MG63 (cell line): ENCODE measurements at regions not wholly inside any gene's neighbourhood (a gene's known extent, or its start where the extent isn't known, plus 50 kb on each side); places are given as distances from the start of the nearest gene placed in this dataset.

ENCODE experiments used
- DNase-seq: peaks from one replicate; pipeline ENCODE4 v3.0.0-alpha.2; 2020
- H3K27me3 ChIP-seq: fragments of 250-450 bp; sonication (Bioruptor Pico); 2 replicates; pipeline ENCODE4 v1.5.1; 2020; ENCODE audit warnings: mild to moderate bottlenecking, moderate library complexity
- H3K36me3 ChIP-seq: fragments of 250-450 bp; sonication (Bioruptor Pico); 2 replicates; pipeline ENCODE4 v1.5.1; 2020; ENCODE audit warnings: mild to moderate bottlenecking, moderate library complexity
- H3K4me3 ChIP-seq: fragments of 250-450 bp; sonication (Bioruptor Pico); 2 replicates; pipeline ENCODE4 v1.5.1; 2020; ENCODE audit warnings: mild to moderate bottlenecking, moderate library complexity
- H3K9me3 ChIP-seq: fragments of 250-450 bp; sonication (Bioruptor Pico); 2 replicates; pipeline ENCODE4 v1.5.1; 2020; ENCODE audit warnings: mild to moderate bottlenecking, moderate library complexity

- Histone ChIP-seq H3K36me3 (no peaks in the 10 kb centered on the region), H3K27me3 (no peaks in the 10 kb centered on the region), H3K4me3 (no peak overlapping the region), H3K9me3 (no peaks in the 10 kb centered on the region)
- DNase-seq: no peak
Observed at GRCh38 chr5:168165221-168165914, 126.1 kb upstream of the WWC1 start.

GRCh38 chr5:168165977-168166376, 125.5 kb upstream of the WWC1 start:
- DNase-seq: no peak
- Histone ChIP-seq H3K36me3 (no peaks in the 10 kb centered on the region), H3K9me3 (no peaks in the 10 kb centered on the region), H3K4me3 (no peak overlapping the region), H3K27me3 (no peaks in the 10 kb centered on the region)

GRCh38 chr5:168167338-168167737, 124.1 kb upstream of the WWC1 start:
- DNase-seq: no peak
- no peaks in the 10 kb centered on the region for H3K36me3 ChIP-seq
- no peak overlapping the region for H3K4me3 ChIP-seq
- no peaks in the 10 kb centered on the region for H3K9me3 ChIP-seq
- no peaks in the 10 kb centered on the region for H3K27me3 ChIP-seq

GRCh38 chr5:168168978-168169698, 122.3 kb upstream of the WWC1 start:
- H3K36me3 ChIP-seq: no peaks in the 10 kb centered on the region
- no peaks in the 10 kb centered on the region for H3K9me3 ChIP-seq
- H3K27me3 ChIP-seq: no peaks in the 10 kb centered on the region
- no peak for DNase-seq
- H3K4me3 ChIP-seq: no peak overlapping the region

- Histone ChIP-seq H3K36me3 (no peaks in the 10 kb centered on the region), H3K27me3 (no peaks in the 10 kb centered on the region), H3K9me3 (no peaks in the 10 kb centered on the region), H3K4me3 (no peak overlapping the region)
- DNase-seq: no peak
Observed at GRCh38 chr5:168169791-168170190, 121.7 kb upstream of the WWC1 start.

- H3K4me3 ChIP-seq: no peak overlapping the region
- no peaks in the 10 kb centered on the region for H3K27me3 ChIP-seq
- no peaks in the 10 kb centered on the region for H3K9me3 ChIP-seq
- DNase-seq: peak; percentile 79
- no peaks in the 10 kb centered on the region for H3K36me3 ChIP-seq
Observed at GRCh38 chr5:168171901-168172759, 119.3 kb upstream of the WWC1 start.

- H3K36me3 ChIP-seq: no peaks in the 10 kb centered on the region
- no peaks in the 10 kb centered on the region for H3K27me3 ChIP-seq
- H3K9me3 ChIP-seq: no peaks in the 10 kb centered on the region
- H3K4me3 ChIP-seq: no peak overlapping the region
- DNase-seq: peak; percentile 72
Observed at GRCh38 chr5:168172760-168173223, 118.7 kb upstream of the WWC1 start.

- no peak for DNase-seq
- H3K27me3 ChIP-seq: no peaks in the 10 kb centered on the region
- H3K4me3 ChIP-seq: no peak overlapping the region
- H3K36me3 ChIP-seq: no peaks in the 10 kb centered on the region
- H3K9me3 ChIP-seq: no peaks in the 10 kb centered on the region
Observed at GRCh38 chr5:168174376-168174775, 117.1 kb upstream of the WWC1 start.

GRCh38 chr5:168176251-168176650, 115.2 kb upstream of the WWC1 start:
- no peaks in the 10 kb centered on the region for H3K36me3 ChIP-seq
- H3K9me3 ChIP-seq: no peaks in the 10 kb centered on the region
- no peak for DNase-seq
- H3K4me3 ChIP-seq: no peak overlapping the region
- no peaks in the 10 kb centered on the region for H3K27me3 ChIP-seq

- Histone ChIP-seq H3K36me3 (no peaks in the 10 kb centered on the region), H3K27me3 (no peaks in the 10 kb centered on the region), H3K4me3 (no peak overlapping the region), H3K9me3 (peaks cover 2% of the 10 kb centered on the region; the same call in 1 of the 2 replicates)
- DNase-seq: no peak
Observed at GRCh38 chr5:168176941-168177340, 114.5 kb upstream of the WWC1 start.

GRCh38 chr5:168177831-168178450, 113.5 kb upstream of the WWC1 start:
- Histone ChIP-seq H3K9me3 (peaks cover 2% of the 10 kb centered on the region; the same call in 1 of the 2 replicates), H3K4me3 (no peak overlapping the region), H3K27me3 (no peaks in the 10 kb centered on the region), H3K36me3 (no peaks in the 10 kb centered on the region)
- peak; percentile 74 for DNase-seq

GRCh38 chr5:168179192-168179593, 112.3 kb upstream of the WWC1 start:
- DNase-seq: peak; percentile 76
- H3K4me3 ChIP-seq: no peak overlapping the region
- no peaks in the 10 kb centered on the region for H3K27me3 ChIP-seq
- no peaks in the 10 kb centered on the region for H3K36me3 ChIP-seq
- H3K9me3 ChIP-seq: peaks cover 2% of the 10 kb centered on the region; the same call in 1 of the 2 replicates

- H3K4me3 ChIP-seq: no peak overlapping the region
- peaks cover 2% of the 10 kb centered on the region; the same call in 1 of the 2 replicates for H3K9me3 ChIP-seq
- no peak for DNase-seq
- H3K36me3 ChIP-seq: no peaks in the 10 kb centered on the region
- no peaks in the 10 kb centered on the region for H3K27me3 ChIP-seq
Observed at GRCh38 chr5:168182269-168182668, 109.2 kb upstream of the WWC1 start.

GRCh38 chr5:168184103-168184502, 107.3 kb upstream of the WWC1 start:
- no peak for DNase-seq
- no peaks in the 10 kb centered on the region for H3K36me3 ChIP-seq

GRCh38 chr5:168186289-168187074, 105.0 kb upstream of the WWC1 start:
- Histone ChIP-seq H3K4me3 (no peak overlapping the region), H3K9me3 (peaks cover 2% of the 10 kb centered on the region; the same call in 1 of the 2 replicates), H3K27me3 (0 out of 2 replicates have a peak, but pooled peaks cover 3% of the 10 kb centered on the region), H3K36me3 (no peaks in the 10 kb centered on the region)
- DNase-seq: no peak

More at GRCh38 chr5:168184103-168184502, 107.3 kb upstream of the WWC1 start:
- peaks cover 2% of the 10 kb centered on the region; the same call in 1 of the 2 replicates for H3K9me3 ChIP-seq
- H3K4me3 ChIP-seq: no peak overlapping the region
- 0 out of 2 replicates have a peak, but pooled peaks cover 3% of the 10 kb centered on the region for H3K27me3 ChIP-seq

- DNase-seq: no peak
- H3K4me3 ChIP-seq: no peak overlapping the region
- no peaks in the 10 kb centered on the region for H3K36me3 ChIP-seq
- no peaks in the 10 kb centered on the region for H3K9me3 ChIP-seq
- H3K27me3 ChIP-seq: 0 out of 2 replicates have a peak, but pooled peaks cover 3% of the 10 kb centered on the region
Observed at GRCh38 chr5:168187614-168188013, 103.8 kb upstream of the WWC1 start.
